Ureter (tissue), 1 donor: ENCODE measurements at regions not wholly inside any gene's neighbourhood (a gene's known extent, or its start where the extent isn't known, plus 50 kb on each side); places are given as distances from the start of the nearest gene placed in this dataset.
"Not testable (repeated sequence)": the region's sequence is repeated elsewhere in the genome, so short reads cannot be mapped to it uniquely, and the experiment has no call there.

ENCODE experiments used
- DNase-seq: peaks from one replicate; pipeline ENCODE4 v3.0.0-alpha.2; 2020; ENCODE audit warnings: low spot score
- donor health status: DM: yes; HTN: yes; CAD: no.

DNA sequence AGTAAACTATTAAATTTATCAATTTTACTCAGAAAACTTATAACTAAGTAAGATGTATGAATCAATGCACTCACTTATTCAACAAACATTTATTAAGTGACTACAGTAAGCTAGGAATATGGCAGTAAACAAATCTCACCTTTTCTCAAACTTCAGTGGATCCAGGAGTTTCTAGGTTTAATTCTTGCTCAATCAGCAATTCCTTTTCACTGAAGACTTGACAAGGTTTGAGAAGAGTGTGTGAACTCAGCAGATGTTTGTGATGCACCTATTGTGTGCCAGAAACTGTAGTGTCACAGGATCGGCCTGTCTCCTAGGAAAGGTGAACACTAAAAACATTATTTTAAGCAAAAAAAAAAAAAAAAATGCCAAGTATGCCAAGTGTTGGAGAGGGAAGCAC, 167.8 kb downstream of the ALG10 start:
- DNase-seq, result no peak

GRCh38 chr12:34198924-34199323, 176.6 kb downstream of the ALG10 start:
- DNase-seq, result no peak

- no peak for DNase-seq
Observed at GRCh38 chr12:34203866-34204620, 181.7 kb downstream of the ALG10 start.

DNA sequence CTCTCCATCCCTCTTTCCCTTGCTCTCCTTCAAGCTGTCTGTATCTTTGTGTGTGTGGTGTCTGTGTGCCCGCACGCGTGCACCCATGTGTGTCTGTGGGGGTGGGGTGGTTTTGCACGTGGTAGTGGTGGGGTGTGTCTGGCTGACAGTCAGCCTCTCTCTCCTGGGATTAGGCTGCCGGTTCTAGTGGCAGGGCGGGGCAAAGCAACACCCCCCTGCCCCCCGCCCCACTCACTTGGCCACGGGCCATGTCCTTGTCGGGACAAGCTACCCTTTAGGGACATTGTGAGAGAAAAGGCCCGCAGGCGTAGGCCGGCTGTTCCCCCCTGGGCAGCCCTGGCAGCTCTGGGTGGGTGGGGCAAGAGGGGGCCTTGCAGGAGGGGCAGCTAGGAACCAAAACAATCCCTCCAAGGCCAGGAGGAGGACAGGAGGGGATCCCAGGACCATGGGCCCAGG, 182.6 kb downstream of the ALG10 start:
- DNase-seq, result no peak

- no peak for DNase-seq
Observed at GRCh38 chr12:34205401-34205800, 183.1 kb downstream of the ALG10 start.

DNA sequence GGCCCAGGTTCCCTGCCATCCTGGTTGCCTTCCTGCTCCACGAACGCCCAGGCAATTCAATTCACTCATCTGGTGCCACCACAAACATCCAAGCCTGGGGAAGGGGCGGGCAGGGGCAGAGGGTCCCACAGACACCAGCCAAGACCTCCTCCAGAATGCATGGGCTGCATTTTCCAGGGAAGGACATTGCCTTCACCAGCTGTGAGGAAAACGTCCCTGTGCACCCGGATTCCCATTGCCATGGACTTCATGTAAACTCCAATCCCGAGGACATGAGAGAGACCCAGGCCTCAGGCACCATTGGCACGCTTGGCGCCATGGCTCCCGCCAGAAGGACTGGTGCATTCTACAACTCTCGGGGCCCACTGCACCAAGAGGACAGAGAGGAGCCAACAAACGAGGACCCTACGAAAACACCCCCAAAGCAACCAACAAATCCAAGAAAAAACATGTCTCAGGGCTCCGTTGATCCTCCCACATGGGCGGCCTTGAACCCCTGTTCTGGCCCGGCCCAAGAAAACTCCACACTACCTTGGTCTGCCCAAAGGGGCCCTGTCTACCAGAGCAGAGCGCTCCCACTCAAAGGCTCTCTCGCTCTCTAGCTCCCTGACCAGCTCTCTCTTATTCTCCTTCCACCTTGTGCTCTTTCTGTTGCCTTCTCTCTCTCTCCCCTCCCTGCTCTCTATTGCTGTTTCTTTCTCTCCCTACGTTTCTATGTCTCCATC, 183.9 kb downstream of the ALG10 start:
- no peak for DNase-seq

- no peak for DNase-seq
Observed at GRCh38 chr12:34207858-34208257, 185.6 kb downstream of the ALG10 start.

DNA sequence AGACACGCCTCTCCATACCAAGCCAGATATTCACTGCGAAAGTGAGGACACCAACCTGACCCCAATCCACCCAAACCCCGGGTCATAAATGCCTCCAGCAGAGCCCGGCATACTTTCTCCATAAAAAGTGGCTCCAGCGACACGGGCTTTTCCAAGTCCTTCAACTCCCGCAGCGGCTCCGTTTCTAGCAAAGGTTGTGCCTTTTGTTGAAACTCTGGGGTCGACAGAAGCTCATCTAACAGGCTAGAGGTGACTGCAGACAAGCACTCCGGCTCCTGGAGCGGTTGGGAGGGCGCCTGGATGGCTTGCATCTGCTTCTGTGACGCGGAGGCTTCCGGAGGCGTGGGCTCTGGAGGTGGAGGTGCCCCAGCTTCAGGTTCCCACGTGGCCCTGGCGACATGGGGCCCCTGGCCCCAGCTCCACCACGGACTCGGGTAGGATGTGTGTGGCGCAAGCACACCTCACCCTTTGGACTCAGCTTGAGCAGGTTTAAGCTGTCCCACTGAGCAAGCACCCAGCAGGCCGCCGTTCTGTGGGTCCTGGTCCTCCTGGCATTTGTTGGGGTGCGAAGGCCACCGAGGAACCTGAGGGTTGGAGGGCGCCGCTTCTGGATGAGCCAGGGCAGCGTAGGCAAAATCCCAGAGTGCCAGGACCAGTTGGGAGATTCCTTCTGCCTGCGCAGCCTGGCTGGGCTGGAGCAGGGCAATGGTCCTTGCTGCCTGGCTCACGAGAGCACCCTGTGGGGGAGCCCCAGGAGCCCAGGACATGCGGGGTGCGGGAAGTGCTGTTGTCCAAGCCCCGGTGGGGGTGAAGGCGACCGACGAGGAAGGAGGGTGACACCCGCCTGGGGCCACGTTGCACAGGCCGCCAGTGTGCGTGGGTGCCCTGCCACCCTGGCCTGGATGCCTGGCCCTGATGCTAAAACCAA, 186.3 kb downstream of the ALG10 start:
- no peak for DNase-seq

- DNase-seq, result no peak
Observed at GRCh38 chr12:34209259-34209835, 187.1 kb downstream of the ALG10 start.

DNA sequence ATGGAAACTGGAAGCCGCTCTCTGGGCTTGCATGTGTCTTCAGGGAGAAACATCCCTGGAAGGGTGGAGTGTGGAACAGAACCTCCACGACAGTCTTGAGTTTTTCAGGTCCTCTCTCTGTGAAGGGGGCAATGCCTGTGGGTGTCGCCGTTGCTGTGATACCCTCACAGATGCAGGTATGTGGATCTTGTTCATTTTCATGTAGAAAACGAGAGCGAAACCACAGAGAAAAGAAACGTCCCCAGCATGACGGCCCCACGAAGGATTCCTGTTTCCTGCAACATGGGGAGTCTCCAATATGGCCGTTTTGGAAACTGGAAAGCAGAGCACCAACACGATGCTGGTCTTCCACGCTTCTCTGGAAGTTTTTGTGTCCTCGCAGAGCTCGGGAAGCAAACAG, 187.9 kb downstream of the ALG10 start:
- no peak for DNase-seq

- no peak for DNase-seq
Observed at GRCh38 chr12:34210689-34211530, 188.6 kb downstream of the ALG10 start.

DNA sequence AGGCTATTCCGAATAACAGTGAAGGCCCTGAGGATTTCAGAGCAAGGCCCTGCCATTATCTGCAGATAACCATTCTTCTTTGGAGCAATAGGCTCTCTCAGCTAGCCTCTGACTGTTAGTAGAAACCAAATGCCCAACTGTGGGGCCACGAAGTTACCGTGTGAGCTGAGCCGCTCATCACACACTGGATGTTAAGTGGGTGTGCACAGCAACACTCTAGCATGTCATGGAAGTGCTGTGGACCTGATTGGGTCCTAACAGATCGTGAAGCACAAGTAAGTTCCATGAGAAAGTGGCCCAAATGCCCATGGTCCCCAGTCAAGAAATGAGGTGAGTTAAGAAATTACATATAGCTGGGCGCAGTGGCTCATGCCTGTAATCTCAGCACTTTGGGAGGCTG, 190.4 kb downstream of the ALG10 start:
- DNase-seq, result no peak

- no peak for DNase-seq
Observed at GRCh38 chr12:34214011-34214410, 191.7 kb downstream of the ALG10 start.

GRCh38 chr12:34215213-34215892, 193.1 kb downstream of the ALG10 start:
- no peak for DNase-seq

DNA sequence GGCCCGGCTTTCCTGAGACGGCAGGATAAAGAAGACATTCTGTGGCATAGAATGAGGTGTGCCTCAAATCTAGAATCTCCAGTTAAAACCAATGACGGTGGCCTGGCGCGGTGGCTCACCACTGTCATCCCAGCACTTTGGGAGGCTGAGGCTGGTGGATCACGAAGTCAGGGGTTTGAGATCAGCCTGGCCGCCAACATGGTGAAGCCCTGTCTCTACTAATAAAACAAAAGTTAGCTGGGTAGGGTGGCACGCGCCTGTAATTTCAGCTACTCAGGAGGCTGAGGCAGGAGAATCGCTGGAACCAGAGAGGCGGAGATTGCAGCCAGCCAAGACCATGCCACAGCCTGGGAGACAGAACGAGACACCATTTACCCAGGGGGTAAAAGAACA, 193.6 kb downstream of the ALG10 start:
- no peak for DNase-seq

GRCh38 chr12:34217660-34218059, 195.4 kb downstream of the ALG10 start:
- no peak for DNase-seq

GRCh38 chr12:34218193-34219045, 196.1 kb downstream of the ALG10 start:
- peak; percentile 72 for DNase-seq

- no peak for DNase-seq
Observed at GRCh38 chr12:34219046-34219770, 196.9 kb downstream of the ALG10 start.

DNA sequence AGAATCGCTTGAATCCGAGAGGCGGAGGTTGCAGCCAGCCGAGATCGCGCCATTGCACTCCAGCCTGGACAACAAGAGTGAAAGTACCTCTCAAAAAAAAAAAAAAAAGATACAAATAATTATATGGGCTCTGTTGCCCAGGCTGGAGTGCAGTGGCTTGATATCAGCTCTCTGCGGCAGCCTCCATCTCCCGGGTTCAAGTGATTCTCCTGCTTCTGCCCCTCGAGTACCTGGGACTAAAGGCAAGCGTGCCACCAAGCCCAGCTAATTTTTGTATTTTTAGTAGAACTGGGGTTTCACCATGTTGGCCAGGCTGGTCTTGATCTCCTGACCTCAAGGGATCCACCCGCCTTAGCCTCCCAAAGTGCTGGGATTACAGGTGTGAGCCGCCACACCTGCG, 197.8 kb downstream of the ALG10 start:
- not testable (repeated sequence) for DNase-seq
